Esophagus (tissue), 2 donors: ENCODE measurements at regions not wholly inside any gene's neighbourhood (a gene's known extent, or its start where the extent isn't known, plus 50 kb on each side); places are given as distances from the start of the nearest gene placed in this dataset.
A peak's percentile ranks its signal among the peaks of the same experiment; 100 is the strongest.

Source experiments
- H3K27ac ChIP-seq, 2 donors: one replicate each; pipeline ENCODE4 v1.5.1; 2013; ENCODE audit warnings: low read depth in 2 of 2, mild to moderate bottlenecking in 2 of 2, inconsistent platforms in 1 of 2, low read length in 1 of 2, moderate library complexity in 1 of 2
- H3K27me3 ChIP-seq, 2 donors: one replicate each; pipeline ENCODE4 v1.6.1; 2013; ENCODE audit warnings: low read length in 2 of 2, control low read depth in 1 of 2, mild to moderate bottlenecking in 1 of 2; ENCODE audit not compliant: insufficient read depth in 2 of 2, control insufficient read depth in 1 of 2
- H3K36me3 ChIP-seq, 2 donors: one replicate each; pipeline ENCODE4 v1.6.1; 2013; ENCODE audit warnings: low read length in 1 of 2; ENCODE audit not compliant: control insufficient read depth in 2 of 2, insufficient read depth in 2 of 2
- H3K4me1 ChIP-seq, 2 donors: one replicate each; pipeline ENCODE4 v1.6.1; 2013; ENCODE audit warnings: low read length in 1 of 2; ENCODE audit not compliant: control insufficient read depth in 2 of 2, insufficient read depth in 2 of 2
- H3K4me3 ChIP-seq, 2 donors: one replicate each; pipeline ENCODE4 v1.5.1; 2013; ENCODE audit warnings: low read length in 2 of 2, mild to moderate bottlenecking in 2 of 2, low read depth in 1 of 2, moderate library complexity in 1 of 2
- H3K9me3 ChIP-seq, 2 donors: one replicate each; pipeline ENCODE4 v1.6.1; 2013; ENCODE audit warnings: mild to moderate bottlenecking in 2 of 2, low read depth in 1 of 2, low read length in 1 of 2, moderate library complexity in 1 of 2; ENCODE audit not compliant: control insufficient read depth in 2 of 2, insufficient read depth in 1 of 2
- WGBS, 2 donors: extraction: QIAGEN DNeasy Blood & Tissue Kit; methylation state at CpG; one replicate each; pipeline ENCODE4 v1.1.7; 2013; 5-methylcytosine and 5-hydroxymethylcytosine counted together
- donor health status: healthy with polysubstance abuse.
- donor health status: Bipolar disorder and iron deficiency.

DNA sequence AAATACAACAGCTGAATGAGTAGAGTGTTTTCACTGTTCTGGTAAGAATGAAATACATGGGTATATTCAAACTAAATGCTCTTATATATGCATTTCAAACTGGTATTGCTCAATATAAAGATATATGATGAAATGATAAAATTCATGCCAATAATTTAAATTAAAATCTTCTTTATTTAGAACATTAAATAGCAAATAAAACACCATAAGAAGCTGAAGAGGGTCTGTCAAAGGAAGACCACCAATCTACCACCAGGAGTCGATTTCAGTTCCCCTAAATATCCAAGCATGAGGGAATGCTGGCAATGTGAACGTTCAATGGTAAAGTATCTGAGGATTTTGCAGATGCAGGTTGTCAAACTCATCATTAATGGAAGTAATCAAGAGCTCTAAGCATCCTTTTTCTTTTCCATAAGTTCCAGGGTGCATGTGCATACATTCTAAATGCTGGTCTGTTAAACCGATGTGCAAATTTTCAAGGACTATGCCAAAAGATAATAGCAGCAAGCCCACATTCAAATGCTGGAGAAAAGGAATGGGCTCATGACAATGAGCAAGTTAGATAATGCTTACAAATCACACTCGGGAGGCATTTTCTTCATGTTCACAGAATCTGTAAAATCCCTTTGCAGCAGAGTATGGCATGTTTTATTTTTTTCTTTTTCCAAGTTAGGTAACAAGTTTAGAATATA is 118.8 kb upstream of the MTAP start:
- H3K4me1 ChIP-seq = no peaks in the 10 kb centered on the region
- 77 to 81% methylated on average over 4 of the region's 4 CpGs for WGBS, 2 donors

DNA sequence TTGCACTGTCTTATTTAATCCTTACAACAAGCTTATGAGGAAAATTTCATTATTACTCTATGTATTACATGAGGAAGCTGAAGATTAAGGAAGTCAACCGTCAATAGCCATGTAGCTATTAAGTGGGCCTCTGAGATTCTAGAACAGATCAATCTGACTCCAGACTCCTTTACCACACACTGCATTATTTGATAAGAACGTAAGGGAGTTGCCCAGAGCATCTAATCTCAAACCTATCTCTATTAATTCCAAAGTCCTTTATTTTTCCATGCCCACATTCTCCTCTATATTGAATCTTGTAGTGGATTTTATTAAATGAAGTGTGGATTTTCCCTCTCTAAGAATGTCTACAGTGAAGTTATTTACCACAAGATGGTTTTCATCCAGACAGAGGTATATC is 118.2 kb upstream of the MTAP start:
- Histone ChIP-seq H3K4me3 (no peak overlapping the region), H3K4me1 (no peaks in the 10 kb centered on the region), H3K36me3 (no peaks in the 10 kb centered on the region), H3K27me3 (no peaks in the 10 kb centered on the region), H3K27ac (peak overlapping the region in 1 of 2 donors; percentile 47), H3K9me3 (no peaks in the 10 kb centered on the region)
- WGBS, 2 donors = 56 to 58% methylated on average over 2 of the region's 2 CpGs

More for the DNA sequence above, 118.8 kb upstream of the MTAP start:
- Histone ChIP-seq H3K4me3 (no peak overlapping the region), H3K27me3 (no peaks in the 10 kb centered on the region), H3K9me3 (no peaks in the 10 kb centered on the region), H3K36me3 (no peaks in the 10 kb centered on the region), H3K27ac (no peak overlapping the region)

DNA sequence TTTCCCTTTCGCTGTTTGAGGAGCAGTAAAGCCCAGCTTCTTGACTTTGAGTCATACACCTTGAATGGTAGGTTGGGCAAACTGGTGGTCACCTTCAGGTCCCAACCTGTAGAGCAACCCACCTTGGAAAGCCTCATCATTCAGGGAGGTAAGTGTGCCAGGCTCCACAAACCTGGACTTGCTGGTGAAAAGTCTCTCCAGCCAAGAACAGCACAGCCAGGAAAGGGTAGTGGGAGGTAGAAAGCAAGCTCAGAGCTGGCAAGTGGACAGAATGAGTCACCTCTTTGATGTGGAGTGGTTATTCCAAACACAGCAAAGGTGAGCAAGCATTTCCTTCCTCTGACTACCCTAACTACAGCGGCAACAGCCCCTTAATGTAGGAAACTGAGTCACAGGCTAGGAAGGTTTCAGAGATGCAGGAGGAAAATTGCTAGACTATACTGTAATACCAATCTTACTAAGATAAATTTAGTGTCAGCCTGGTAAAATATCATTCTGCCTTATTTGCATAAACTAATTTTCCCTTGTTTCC is 117.5 kb upstream of the MTAP start:
- Histone ChIP-seq H3K36me3 (no peaks in the 10 kb centered on the region), H3K4me1 (no peaks in the 10 kb centered on the region), H3K9me3 (no peaks in the 10 kb centered on the region), H3K4me3 (no peak overlapping the region), H3K27me3 (no peaks in the 10 kb centered on the region), H3K27ac (peak overlapping the region; percentile 47 to 79)
- 34 to 43% methylated on average over 2 of the region's 2 CpGs for WGBS, 2 donors

DNA sequence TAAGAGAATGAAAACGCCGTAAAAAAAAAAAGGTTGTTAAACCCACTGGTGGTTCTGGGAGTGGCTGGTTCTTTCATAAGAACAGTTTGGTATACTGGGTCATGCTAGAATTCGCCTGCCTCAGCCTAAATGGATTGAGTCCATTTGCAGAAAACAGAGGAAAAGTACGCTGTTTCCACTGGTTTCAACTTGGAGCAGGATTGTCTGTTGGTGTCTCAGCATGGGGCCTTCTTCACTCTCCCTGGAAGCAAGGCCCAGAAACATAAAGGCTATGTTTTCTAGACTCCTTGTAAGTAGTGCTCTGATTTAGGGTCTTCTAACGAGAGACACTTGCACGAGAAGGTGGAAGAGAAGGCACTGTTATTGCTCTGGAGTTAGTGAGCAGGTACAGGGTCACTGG is 116.9 kb upstream of the MTAP start:
- Histone ChIP-seq H3K4me3 (no peak overlapping the region), H3K4me1 (no peaks in the 10 kb centered on the region), H3K27me3 (no peaks in the 10 kb centered on the region), H3K36me3 (no peaks in the 10 kb centered on the region), H3K27ac (no peak overlapping the region), H3K9me3 (no peaks in the 10 kb centered on the region)
- WGBS, 2 donors = 71 to 78% methylated on average over 6 of the region's 6 CpGs

DNA sequence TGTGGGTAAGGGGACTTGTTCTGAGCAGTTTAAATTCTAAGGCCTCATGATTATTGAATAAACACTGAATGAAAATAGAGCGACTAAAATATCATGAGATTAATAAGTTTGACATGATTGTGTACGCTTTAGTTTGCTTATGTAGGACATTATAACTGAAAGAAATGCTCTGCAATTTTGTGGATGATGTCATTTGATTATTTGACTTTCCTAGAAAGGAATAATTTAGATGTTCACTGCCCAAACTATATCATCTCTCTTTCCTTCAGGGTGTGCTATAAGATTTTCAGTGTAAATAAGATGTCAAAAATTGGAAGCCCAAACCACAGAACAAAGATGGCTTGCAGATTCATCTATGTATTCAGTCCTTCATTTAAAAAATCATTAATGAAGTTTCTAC is 115.7 kb upstream of the MTAP start:
- WGBS, 2 donors = 74 to 81% methylated on average over 2 of the region's 2 CpGs
- Histone ChIP-seq H3K27ac (no peak overlapping the region), H3K4me3 (no peak overlapping the region), H3K27me3 (no peaks in the 10 kb centered on the region), H3K4me1 (no peaks in the 10 kb centered on the region), H3K36me3 (no peaks in the 10 kb centered on the region), H3K9me3 (no peaks in the 10 kb centered on the region)

DNA sequence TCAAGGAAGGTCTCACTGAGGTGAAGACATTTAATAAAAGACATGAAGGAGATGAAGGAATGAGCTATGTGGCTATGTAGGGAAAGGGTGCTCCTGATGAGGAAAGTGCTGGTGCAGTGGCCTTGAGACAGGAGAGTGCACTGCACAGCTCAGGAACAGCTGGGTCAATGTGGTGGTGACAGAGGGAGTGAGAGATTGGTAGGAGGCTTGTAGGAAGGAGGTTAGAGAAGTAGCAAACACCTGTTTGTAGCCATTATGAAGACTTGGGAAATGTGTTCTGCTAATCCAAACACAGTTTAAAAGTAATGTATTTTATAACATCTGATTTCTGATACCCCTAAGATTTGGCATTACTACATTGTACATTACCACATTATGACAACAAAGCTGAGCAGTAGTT is 115.1 kb upstream of the MTAP start:
- H3K27ac ChIP-seq = no peak overlapping the region
- no peaks in the 10 kb centered on the region for H3K9me3 ChIP-seq
- no peak overlapping the region for H3K4me3 ChIP-seq
- H3K27me3 ChIP-seq = no peaks in the 10 kb centered on the region
- no peaks in the 10 kb centered on the region for H3K36me3 ChIP-seq
- no peaks in the 10 kb centered on the region for H3K4me1 ChIP-seq

DNA sequence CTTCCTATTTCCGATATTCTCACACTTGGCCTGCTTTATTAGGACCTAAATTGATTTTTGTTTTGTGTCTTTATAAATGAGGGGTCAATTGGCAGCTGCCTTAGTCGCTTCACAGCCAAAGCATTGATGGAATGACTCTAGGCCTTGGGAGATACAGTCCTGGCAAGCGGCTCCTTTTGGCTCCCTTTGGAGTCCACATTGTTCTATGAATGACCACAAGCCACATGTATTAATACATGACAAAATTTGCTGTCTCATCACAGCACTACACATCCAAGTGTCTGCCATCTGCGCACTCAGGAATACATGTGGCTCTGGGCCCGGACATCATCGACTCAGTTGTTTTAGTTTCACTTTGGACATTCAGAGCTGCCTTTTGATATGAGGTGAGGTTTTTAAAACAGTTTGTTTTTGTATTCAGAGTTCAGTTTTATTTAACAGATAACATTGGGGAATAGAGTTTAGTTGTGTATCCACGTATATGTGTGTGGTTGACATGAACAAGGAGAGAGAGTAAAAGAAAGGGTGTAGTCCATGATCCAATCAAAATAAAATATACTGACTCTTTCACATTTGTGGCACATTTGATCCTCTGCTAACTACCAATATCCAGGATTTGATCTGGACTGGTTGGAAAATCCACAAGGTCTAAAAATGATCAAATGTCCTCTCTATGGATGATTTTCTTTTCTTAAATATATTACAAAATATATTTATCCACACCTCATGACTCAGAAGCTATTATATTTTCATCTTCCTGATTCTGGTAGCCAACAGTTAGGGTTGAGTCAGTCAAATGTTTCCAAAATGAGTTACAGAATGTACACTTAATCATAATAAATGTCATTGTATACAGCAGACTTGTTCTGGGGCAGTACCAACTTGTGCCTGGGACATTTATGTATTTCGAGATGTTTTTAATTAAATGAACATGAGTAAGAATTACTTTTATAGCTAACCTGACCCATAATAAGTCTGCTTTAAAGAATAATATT is 114.0 kb upstream of the MTAP start:
- Histone ChIP-seq H3K4me1 (no peaks in the 10 kb centered on the region), H3K4me3 (peak overlapping the region in 1 of 2 donors; percentile 15), H3K36me3 (no peaks in the 10 kb centered on the region), H3K27ac (peak overlapping the region; percentile 6 to 47), H3K9me3 (no peaks in the 10 kb centered on the region), H3K27me3 (no peaks in the 10 kb centered on the region)
- WGBS, 2 donors = 44 to 56% methylated on average over 8 of the region's 8 CpGs

DNA sequence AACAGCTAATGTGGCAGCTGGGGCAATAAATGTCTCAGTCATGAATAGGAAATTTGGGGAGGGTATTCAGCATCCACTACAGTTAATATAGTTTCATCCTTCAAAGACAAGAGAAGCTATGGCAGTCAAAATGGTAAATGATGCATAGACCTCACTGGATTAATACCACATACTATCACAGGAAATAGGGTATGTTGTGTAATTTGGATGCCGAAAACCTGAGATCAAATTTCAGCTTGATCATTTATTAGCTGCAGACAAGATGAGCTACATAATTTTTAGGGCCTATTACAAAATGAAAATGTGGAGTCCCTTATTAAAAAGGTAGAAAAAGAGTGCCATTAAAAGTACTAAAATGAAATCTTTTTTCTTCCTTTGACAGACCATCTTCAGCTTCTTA is 112.6 kb upstream of the MTAP start:
- Histone ChIP-seq H3K27me3 (no peaks in the 10 kb centered on the region), H3K4me3 (no peak overlapping the region), H3K27ac (no peak overlapping the region), H3K9me3 (no peaks in the 10 kb centered on the region), H3K36me3 (no peaks in the 10 kb centered on the region), H3K4me1 (no peaks in the 10 kb centered on the region)
- WGBS, 2 donors = 79 to 82% methylated on average over 1 of the region's 1 CpG

DNA sequence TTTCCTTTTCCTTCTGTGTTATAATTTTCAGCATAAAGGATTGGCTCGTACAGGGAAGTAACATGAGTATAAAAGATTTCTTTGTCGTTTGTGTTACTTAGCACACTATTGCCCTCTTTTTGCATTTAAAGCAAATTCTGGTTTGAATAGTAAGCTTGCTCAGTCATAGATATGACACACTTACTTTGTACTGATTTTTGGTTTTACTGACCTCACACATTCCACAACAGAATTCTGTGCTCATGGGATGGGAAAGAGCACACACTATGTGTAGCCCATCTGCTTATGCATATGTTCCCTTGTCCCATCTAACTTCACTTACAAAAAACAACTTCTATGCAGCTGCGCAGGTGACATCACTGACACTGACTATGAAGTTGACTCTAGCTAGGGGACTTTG is 111.9 kb upstream of the MTAP start:
- whole genome bisulfite sequencing, 2 donors = 66 to 79% methylated on average over 3 of the region's 3 CpGs

More for the DNA sequence above, 111.9 kb upstream of the MTAP start:
- Histone ChIP-seq H3K27ac (no peak overlapping the region), H3K27me3 (no peaks in the 10 kb centered on the region), H3K9me3 (no peaks in the 10 kb centered on the region), H3K4me1 (no peaks in the 10 kb centered on the region), H3K4me3 (no peak overlapping the region), H3K36me3 (no peaks in the 10 kb centered on the region)
